BJ (cell line): ENCODE measurements at regions not wholly inside any gene's neighbourhood (a gene's known extent, or its start where the extent isn't known, plus 50 kb on each side); places are given as distances from the start of the nearest gene placed in this dataset.

Source experiments
- CTCF ChIA-PET: fragments of 350-600 bp; formaldehyde crosslinking; extraction: SDS; loops from one replicate; lab custom pipeline; 2021; ENCODE audit warnings: antibody characterized with exemption, inconsistent platforms; lab: Yijun Ruan, JAX
- POLR2A ChIA-PET: fragments of 300-600 bp; sonication (Branson Sonifier 250); formaldehyde crosslinking; extraction: SDS; loops from one replicate; lab custom pipeline; 2021; ENCODE audit warnings: antibody characterized with exemption; lab: Charles Lee
- DNase-seq: peaks from one replicate; pipeline ENCODE4 v3.0.0-alpha.2; 2011; ENCODE audit warnings: low read depth
- H3K27me3 ChIP-seq: 2 replicates; pipeline ENCODE4 v1.6.0; 2011; ENCODE audit warnings: low read length; ENCODE audit not compliant: control insufficient read depth, insufficient read depth
- H3K36me3 ChIP-seq: 2 replicates; pipeline ENCODE4 v1.5.1; 2011; ENCODE audit warnings: low read length; ENCODE audit not compliant: control insufficient read depth, insufficient read depth
- H3K4me3 ChIP-seq: 2 replicates; pipeline ENCODE4 v1.5.1; 2011; ENCODE audit warnings: low read depth, mild to moderate bottlenecking, control low read depth, low read length
- CTCF ChIP-seq: IDR thresholded peaks from 2 replicates; pipeline ENCODE4 v1.5.1; 2011; ENCODE audit warnings: low read depth, mild to moderate bottlenecking, control low read depth, inconsistent platforms, low read length, moderate library complexity; ENCODE audit not compliant: insufficient read depth

GRCh38 chr7:18315241-18315640, 180.3 kb upstream of the HDAC9 start:
- no peaks in the 10 kb centered on the region for H3K27me3 ChIP-seq

GRCh38 chr7:18317941-18318340, 177.6 kb upstream of the HDAC9 start:
- no peak for DNase-seq
- no peak for TF ChIP-seq CTCF
- ChIA-PET POLR2A (no interaction called here), CTCF (interaction anchor here (1.2 kb wide), 1 partner anchor 10 kb away, joined by 4 read pairs; no protein-coding TSS in a partner anchor)
- Histone ChIP-seq H3K36me3 (no peaks in the 10 kb centered on the region), H3K27me3 (no peaks in the 10 kb centered on the region), H3K4me3 (no peak overlapping the region)

More at GRCh38 chr7:18315241-18315640, 180.3 kb upstream of the HDAC9 start:
- Histone ChIP-seq H3K4me3 (no peak overlapping the region), H3K36me3 (no peaks in the 10 kb centered on the region)
- POLR2A ChIA-PET = no interaction called here
- TF ChIP-seq CTCF = no peak
- CTCF ChIA-PET = interaction anchor here (1.1 kb wide), 1 partner anchor 35 kb away, joined by 3 read pairs; no protein-coding TSS in a partner anchor
- DNase-seq = no peak

- POLR2A ChIA-PET = no interaction called here
- DNase-seq = no peak
- CTCF ChIA-PET = interaction anchor here (0.6 to 2.6 kb wide), 10 partner anchors 9 to 639 kb away, joined by 3 to 10 read pairs (median 4); no protein-coding TSS in a partner anchor
- no peak for TF ChIP-seq CTCF
- no peaks in the 10 kb centered on the region for H3K27me3 ChIP-seq
- H3K36me3 ChIP-seq = no peaks in the 10 kb centered on the region
- H3K4me3 ChIP-seq = no peak overlapping the region
Measured at GRCh38 chr7:18320422-18320821, 175.1 kb upstream of the HDAC9 start.

DNA sequence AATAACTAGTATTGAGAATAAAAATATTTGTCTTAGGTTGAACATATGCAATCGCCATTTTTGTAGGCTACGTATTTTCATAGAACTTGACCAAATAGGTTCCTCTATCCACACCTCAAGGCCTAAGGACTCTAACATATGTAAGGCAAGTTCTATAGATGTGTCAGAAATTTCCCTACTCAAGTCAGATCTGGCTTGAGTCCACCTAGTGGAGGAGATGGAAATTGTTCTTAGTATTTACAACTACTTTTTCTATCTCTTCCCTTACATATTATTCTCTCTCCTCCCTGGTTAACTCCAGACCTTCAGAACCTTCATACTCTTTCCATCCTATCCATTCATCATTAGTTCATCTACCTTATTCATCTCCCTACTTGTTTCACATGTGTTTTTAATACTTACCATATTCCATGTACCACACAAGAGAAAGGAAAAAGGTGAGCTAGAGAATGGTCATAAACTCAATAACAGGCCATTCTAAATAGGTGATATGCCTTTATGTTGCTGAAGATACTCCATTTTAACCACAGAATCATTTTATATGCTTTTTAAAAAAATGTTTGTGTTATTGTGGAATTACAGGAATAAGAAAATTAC, 174.5 kb upstream of the HDAC9 start:
- TF ChIP-seq CTCF = peak; percentile 63
- POLR2A ChIA-PET = no interaction called here
- CTCF ChIA-PET = interaction anchor here (0.6 to 2.6 kb wide), 15 partner anchors 9 to 640 kb away, joined by 3 to 16 read pairs (median 5); no protein-coding TSS in a partner anchor

DNA sequence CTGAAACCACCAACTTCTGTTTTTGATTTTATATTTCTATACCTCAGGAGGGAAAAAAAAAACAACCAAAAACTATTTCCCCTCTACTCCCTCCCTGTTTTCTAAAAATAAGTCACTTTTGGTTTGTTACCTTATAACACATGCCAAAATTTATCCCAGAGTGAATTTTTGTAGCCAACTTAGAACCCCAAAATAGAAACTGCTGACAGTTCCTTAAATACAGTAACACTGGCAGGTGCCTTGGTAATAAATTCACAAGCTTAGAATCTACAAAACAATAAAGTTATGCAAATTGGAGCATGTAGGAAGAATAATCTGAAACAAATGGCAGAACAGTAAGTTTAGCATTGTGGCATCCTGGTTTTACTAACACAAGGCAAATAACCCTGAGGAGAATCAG, 165.0 kb upstream of the HDAC9 start:
- no peak for TF ChIP-seq CTCF

More for the DNA sequence above, 174.5 kb upstream of the HDAC9 start:
- DNase-seq = no peak
- no peaks in the 10 kb centered on the region for H3K36me3 ChIP-seq
- H3K4me3 ChIP-seq = no peak overlapping the region
- H3K27me3 ChIP-seq = no peaks in the 10 kb centered on the region

More for the DNA sequence above, 165.0 kb upstream of the HDAC9 start:
- Histone ChIP-seq H3K4me3 (no peak overlapping the region), H3K27me3 (no peaks in the 10 kb centered on the region), H3K36me3 (no peaks in the 10 kb centered on the region)
- ChIA-PET CTCF (interaction anchor here (1.3 to 1.4 kb wide), 2 partner anchors 10 to 649 kb away, joined by 3 to 6 read pairs; no protein-coding TSS in a partner anchor), POLR2A (no interaction called here)
- DNase-seq = no peak
